HG02884 (cell line): ENCODE measurements at regions not wholly inside any gene's neighbourhood (a gene's known extent, or its start where the extent isn't known, plus 50 kb on each side); places are given as distances from the start of the nearest gene placed in this dataset.

ENCODE experiments used
- ATAC-seq: cut with Tn5 transposase; IDR thresholded peaks from one replicate; pipeline ENCODE4 v1.9.1; 2021; ENCODE audit warnings: mild to moderate bottlenecking, moderate library complexity; ENCODE audit not compliant: unreplicated experiment

- no peak for ATAC-seq
Observed at GRCh38 chr7:35581605-35582210, 113.2 kb downstream of the HERPUD2 start.

DNA sequence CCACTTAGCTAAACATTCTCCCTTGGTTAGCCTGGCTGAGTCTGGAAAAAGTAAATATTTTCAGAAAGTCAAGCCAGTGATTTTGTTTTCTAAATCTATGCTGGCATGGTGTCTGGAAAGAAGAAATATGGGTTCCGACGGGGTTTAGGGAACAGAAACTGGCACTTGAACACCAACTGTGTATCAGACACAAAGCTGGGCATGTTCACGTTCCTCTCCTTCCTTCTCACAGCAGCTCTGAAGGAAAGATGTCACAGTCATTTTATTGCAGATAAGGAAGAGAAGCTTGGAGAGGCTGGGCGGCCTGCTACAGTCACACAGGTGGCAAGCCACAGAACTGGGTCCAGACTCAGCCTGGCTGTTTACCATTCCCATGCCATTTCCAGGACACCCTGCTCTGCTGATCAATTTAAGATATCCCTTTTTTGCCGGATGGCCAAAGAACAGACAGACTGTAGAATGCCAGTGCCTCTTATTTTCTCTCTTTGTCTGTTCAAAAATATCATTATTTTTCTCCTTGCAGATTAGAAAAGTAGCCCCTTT lies 118.8 kb downstream of the HERPUD2 start:
- ATAC-seq, result no peak

DNA sequence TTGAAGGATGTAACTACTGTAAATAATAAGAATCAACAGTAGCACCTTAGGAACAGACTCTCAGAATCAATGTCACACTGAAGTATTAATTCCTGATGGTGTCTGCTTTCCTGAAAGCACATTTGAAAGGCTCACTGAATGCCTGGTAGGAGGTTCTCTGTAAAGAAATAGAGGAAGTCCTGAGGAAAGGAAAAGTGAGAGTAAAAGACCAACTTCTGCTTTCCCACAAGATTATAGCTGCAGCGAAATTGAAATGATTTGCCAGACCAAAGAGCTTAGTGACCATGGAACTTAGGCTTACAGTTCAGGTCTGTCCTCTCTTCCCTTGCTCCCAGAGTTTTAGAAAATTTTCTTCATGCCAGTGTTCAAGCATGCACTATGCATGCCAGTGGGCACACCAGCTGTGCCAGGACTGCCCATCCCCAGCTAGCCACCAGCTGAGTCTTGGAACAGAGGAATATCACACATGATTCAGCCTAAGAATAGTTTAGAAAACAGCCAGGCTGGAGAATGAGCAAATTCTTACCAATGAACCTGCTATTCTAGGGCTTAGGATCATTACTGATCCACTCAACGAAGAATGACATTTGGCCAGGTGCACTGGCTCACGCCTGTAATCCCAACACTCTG lies 123.2 kb downstream of the HERPUD2 start:
- no peak for ATAC-seq

DNA sequence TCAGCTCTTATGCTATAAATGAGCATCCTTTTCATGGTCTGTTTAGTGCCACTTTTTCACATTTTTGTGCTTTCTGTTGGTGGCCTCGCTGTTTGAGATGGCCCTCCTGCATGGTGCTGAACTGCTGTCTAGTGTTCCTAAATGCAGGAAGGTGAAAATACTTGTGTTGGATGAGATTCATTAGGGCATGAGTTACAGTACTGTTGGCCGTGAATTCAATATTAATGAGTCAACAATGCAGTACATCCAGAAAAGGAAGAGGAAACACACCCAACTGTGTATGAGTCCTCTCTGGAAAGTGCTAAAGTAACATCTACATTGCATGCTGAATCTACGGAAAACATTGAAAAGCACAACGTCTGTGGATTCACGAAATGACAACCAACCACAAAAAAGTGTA lies 124.0 kb downstream of the HERPUD2 start:
- ATAC-seq, result no peak

DNA sequence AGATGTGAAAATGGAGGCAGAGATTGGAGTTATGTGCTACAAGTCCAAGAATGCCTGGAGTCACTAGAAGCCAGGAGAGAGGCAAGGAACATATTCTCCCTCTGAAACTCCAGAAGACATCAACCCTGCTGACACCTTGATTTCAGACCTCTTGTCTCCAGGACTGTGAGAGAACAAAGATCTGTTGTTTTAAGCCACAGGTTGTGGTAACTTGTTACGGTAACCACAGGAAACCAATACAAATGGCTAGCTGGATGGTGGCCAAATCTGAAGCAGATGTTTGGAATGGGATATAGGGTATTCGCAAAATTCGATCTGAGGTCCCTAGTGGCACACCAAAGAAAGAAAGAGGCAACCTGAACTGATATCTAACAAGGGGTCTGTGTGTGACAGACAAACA lies 129.0 kb downstream of the HERPUD2 start:
- no peak for ATAC-seq

DNA sequence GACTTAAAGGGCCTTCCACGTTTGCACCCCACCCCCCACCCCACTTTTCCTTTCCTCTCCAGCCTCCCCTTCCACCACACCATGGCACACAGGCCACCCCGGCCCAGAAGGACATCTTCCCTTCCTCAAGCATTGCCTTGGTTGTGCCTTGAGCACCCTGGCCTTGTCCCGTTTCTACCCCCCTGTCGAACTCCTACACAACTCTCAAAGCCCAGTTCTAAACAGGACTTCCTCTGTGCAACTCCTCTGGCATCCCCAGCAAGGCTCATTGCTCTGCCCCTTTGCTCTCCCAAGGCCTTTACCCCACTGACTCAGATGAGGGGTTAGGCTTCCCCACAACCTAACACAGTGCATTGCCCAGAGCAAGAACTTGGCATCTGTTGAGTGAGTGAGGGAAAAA lies 136.1 kb downstream of the HERPUD2 start:
- no peak for ATAC-seq

DNA sequence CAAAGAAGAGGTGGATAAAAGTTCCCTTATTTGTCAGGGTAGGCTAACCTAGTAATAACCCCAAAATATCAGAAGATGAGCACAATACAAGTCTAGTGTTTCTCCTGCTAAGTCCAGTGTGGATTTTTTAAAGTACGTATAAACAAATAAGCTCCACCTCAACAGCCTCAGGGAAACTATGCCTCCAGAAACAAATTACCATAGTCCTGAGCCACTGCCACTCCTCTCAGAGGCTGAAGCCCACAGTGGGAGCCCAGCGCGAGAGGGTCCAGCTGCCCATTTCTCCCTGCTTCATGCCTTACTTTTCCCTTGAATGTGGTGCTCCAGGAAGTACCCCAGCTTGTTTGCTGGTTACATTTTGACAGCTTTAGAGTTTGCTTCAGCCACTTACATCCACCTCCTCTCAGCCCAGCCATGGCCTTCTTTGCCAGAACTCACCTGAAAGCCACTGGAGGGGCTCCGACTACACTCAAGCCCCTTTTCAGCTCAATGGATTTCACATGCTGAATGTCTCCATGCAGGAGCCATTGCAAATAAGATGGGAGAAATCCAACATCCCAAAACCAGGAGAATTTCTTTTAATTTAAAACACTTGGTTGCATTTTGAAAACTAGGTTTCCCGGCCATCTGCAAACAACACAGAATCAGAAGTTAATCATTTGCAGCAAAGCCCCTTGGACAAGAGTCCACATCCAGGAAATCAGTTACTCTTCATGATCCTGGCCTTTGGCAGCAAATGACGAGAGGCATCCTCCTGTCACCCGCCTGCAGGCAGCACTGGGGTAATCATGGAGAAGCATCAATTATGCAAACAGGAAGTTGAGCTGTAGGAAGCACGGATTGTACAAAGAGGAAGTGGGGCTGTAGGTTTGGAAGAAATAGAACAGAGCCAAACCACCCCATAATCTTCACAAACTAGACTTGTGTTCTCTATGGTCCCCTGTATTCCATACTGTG lies 138.1 kb downstream of the HERPUD2 start:
- no peak for ATAC-seq

- ATAC-seq, result peak; percentile 53
Observed at GRCh38 chr7:35555934-35556333, 139.0 kb downstream of the HERPUD2 start.

GRCh38 chr7:35555386-35555785 lies 139.5 kb downstream of the HERPUD2 start:
- no peak for ATAC-seq

DNA sequence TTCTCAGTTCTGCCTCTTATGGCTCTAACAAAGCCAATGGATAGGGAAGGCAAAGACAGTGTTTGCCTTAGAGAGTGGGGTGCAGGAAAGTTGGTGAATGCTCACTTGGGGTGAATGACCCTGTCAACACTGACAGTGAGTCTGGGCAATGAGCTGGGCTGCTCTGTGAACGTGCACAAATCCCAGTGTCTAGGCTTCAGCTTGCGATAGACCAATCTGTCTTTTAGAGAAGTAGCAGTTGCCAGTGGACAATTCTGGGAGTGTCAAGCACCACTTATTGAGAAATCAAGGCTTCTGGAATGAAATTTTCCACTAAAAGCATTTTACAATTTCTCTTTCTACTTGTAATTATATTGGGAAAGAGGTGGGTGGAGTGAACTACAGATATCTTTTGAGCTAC lies 141.4 kb downstream of the HERPUD2 start:
- no peak for ATAC-seq

GRCh38 chr7:35552691-35553090 lies 142.2 kb downstream of the HERPUD2 start:
- ATAC-seq, result no peak

DNA sequence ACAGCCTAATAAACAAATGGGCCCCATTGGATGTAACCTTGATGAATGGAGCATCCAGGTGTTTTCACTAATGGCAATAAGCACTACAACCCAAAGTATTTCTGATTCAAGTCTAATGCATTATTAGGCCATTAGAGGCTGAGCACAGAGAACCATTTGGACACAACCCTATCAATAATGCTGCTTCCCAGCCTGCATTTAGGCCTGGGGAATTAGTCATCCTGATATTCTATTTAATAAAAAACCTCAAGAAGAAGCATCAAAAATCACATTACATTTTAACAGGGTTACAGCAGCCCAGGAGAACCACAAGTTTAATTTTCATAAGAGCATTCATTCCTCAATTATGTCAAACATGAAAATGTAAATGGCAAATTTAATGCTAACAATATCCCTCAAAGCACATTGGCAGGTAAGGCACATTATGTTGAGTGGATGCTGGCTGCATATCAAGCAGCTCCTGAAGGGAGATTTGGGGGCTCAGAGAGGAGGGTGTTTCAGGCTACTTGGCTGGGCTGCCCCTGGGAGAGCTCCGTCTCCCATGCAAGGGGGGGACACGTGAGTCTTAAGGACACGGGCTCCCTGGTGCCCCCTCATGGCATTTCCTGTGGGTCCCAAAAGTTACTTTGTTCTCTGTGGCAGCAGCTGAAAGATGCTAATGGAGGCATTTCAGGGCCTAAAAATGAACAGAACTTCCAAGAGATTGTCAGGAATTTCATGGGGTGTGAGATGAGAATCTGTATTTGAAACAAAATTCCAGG lies 143.4 kb downstream of the HERPUD2 start:
- no peak for ATAC-seq

DNA sequence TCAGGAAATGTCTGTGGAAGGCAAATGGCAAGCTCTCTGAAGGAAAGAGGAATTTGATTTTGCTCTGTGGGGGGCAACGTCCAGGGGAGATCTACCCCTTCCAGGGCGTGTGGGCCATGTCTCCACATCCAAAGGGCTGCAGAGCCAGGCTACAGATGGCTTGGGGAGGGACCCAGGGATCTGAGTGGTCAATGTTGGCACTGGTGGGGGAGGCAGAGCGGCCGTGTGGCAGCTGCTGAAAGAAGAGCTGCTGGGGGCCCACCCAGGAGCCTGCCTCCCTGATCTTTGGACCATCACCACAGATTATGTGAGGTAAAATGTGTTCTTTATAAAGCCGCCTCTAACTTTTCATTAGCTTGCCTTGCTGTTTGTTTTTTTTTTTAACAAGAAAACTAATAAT lies 144.1 kb downstream of the HERPUD2 start:
- ATAC-seq, result no peak

- ATAC-seq, result no peak
Observed at GRCh38 chr7:35549781-35550180, 145.2 kb downstream of the HERPUD2 start.

DNA sequence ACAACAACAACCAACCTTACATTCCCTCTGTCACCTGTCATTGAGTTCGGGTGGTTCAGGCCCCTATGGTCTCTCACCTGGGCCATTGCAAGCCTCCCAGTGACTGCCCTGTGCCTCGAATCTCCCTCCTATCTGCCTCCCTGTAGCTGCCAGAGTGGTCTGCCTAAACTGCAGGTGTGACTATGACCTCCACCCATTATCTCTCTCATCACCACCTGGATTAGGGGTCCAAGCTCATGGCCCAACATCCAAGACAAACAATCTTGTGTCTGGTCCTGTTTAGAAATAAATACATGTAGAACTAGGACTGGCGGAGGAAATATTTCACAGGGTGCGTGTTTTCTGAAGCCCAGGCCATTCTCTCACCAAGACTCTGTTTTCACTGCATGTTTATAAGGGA lies 146.6 kb downstream of the HERPUD2 start:
- ATAC-seq, result no peak

- ATAC-seq, result no peak
Observed at GRCh38 chr7:35546691-35547429, 148.1 kb downstream of the HERPUD2 start.

GRCh38 chr7:35545831-35546230 lies 149.1 kb downstream of the HERPUD2 start:
- no peak for ATAC-seq

GRCh38 chr7:35544028-35544742 lies 150.8 kb downstream of the HERPUD2 start:
- ATAC-seq, result no peak
